Stimulated activated memory B cell treated with anti-CD40 and anti-IgM and Interleukin-4, amounts not matched to agents 10 μg/mL and 1 μg/mL and 100 μg/mL, for 72 hours (primary cell): ENCODE measurements at regions not wholly inside any gene's neighbourhood (a gene's known extent, or its start where the extent isn't known, plus 50 kb on each side); places are given as distances from the start of the nearest gene placed in this dataset.
A peak's percentile ranks its signal among the peaks of the same experiment; 100 is the strongest.

Experiments
- ATAC-seq: fragments of 150-1000 bp; cut with Tn5 transposase; 2 replicates; pipeline ENCODE4 v1.10.0; 2021
- H3K27ac Mint-ChIP-seq: one replicate; pipeline ENCODE4 v1.8.0; 2022; ENCODE audit warnings: mild to moderate bottlenecking, mixed read lengths
- H3K27me3 Mint-ChIP-seq: one replicate; pipeline ENCODE4 v1.8.0; 2022; ENCODE audit warnings: mixed read lengths
- H3K36me3 Mint-ChIP-seq: one replicate; pipeline ENCODE4 v1.8.0; 2022; ENCODE audit warnings: mixed read lengths
- H3K4me1 Mint-ChIP-seq: one replicate; pipeline ENCODE4 v1.8.0; 2022; ENCODE audit warnings: mixed read lengths
- H3K4me3 Mint-ChIP-seq: one replicate; pipeline ENCODE4 v1.8.0; 2022; ENCODE audit warnings: mild to moderate bottlenecking, moderate library complexity, mixed read lengths
- H3K9me3 Mint-ChIP-seq: one replicate; pipeline ENCODE4 v1.8.0; 2022; ENCODE audit warnings: mixed read lengths

GRCh38 chr12:103073630-103074029, 116.2 kb downstream of the ASCL1 start:
- no peaks in the 10 kb centered on the region for H3K36me3 Mint-ChIP-seq
- no peaks in the 10 kb centered on the region for H3K4me1 Mint-ChIP-seq
- no peak for ATAC-seq
- no peaks in the 10 kb centered on the region for H3K27me3 Mint-ChIP-seq
- no peak overlapping the region for H3K4me3 Mint-ChIP-seq
- H3K27ac Mint-ChIP-seq, result no peak overlapping the region
- H3K9me3 Mint-ChIP-seq, result peaks cover 12% of the 10 kb centered on the region

- no peak for ATAC-seq
- no peak overlapping the region for H3K4me3 Mint-ChIP-seq
- H3K9me3 Mint-ChIP-seq, result peaks cover 8% of the 10 kb centered on the region
- no peaks in the 10 kb centered on the region for H3K4me1 Mint-ChIP-seq
- no peak overlapping the region for H3K27ac Mint-ChIP-seq
- no peaks in the 10 kb centered on the region for H3K36me3 Mint-ChIP-seq
- H3K27me3 Mint-ChIP-seq, result no peaks in the 10 kb centered on the region
Observed at GRCh38 chr12:103075848-103076247, 118.4 kb downstream of the ASCL1 start.

- Mint-ChIP-seq H3K4me1 (no peaks in the 10 kb centered on the region), H3K27ac (no peak overlapping the region)
Observed at GRCh38 chr12:103077108-103077773, 119.8 kb downstream of the ASCL1 start.

GRCh38 chr12:103085541-103085940, 128.1 kb downstream of the ASCL1 start:
- no peaks in the 10 kb centered on the region for H3K27me3 Mint-ChIP-seq
- H3K9me3 Mint-ChIP-seq, result peaks cover 6% of the 10 kb centered on the region
- no peaks in the 10 kb centered on the region for H3K4me1 Mint-ChIP-seq
- H3K4me3 Mint-ChIP-seq, result no peak overlapping the region
- ATAC-seq, result no peak
- no peaks in the 10 kb centered on the region for H3K36me3 Mint-ChIP-seq
- no peak overlapping the region for H3K27ac Mint-ChIP-seq

More at GRCh38 chr12:103077108-103077773, 119.8 kb downstream of the ASCL1 start:
- H3K4me3 Mint-ChIP-seq, result no peak overlapping the region
- no peak for ATAC-seq
- no peaks in the 10 kb centered on the region for H3K36me3 Mint-ChIP-seq
- H3K27me3 Mint-ChIP-seq, result no peaks in the 10 kb centered on the region
- H3K9me3 Mint-ChIP-seq, result peaks cover 6% of the 10 kb centered on the region

- H3K36me3 Mint-ChIP-seq, result no peaks in the 10 kb centered on the region
- H3K27me3 Mint-ChIP-seq, result no peaks in the 10 kb centered on the region
- H3K4me3 Mint-ChIP-seq, result no peak overlapping the region
- no peak for ATAC-seq
- H3K27ac Mint-ChIP-seq, result no peak overlapping the region
- no peaks in the 10 kb centered on the region for H3K4me1 Mint-ChIP-seq
- peaks cover 3% of the 10 kb centered on the region for H3K9me3 Mint-ChIP-seq
Observed at GRCh38 chr12:103086471-103086870, 129.0 kb downstream of the ASCL1 start.

GRCh38 chr12:103093499-103094106, 136.1 kb downstream of the ASCL1 start:
- no peaks in the 10 kb centered on the region for H3K9me3 Mint-ChIP-seq
- no peaks in the 10 kb centered on the region for H3K36me3 Mint-ChIP-seq
- peaks cover 26% of the 10 kb centered on the region for H3K27me3 Mint-ChIP-seq
- H3K4me3 Mint-ChIP-seq, result no peak overlapping the region
- no peak overlapping the region for H3K27ac Mint-ChIP-seq
- H3K4me1 Mint-ChIP-seq, result no peaks in the 10 kb centered on the region
- ATAC-seq, result no peak

- H3K36me3 Mint-ChIP-seq, result no peaks in the 10 kb centered on the region
- ATAC-seq, result no peak
- peaks cover 6% of the 10 kb centered on the region for H3K4me1 Mint-ChIP-seq
- peaks cover 26% of the 10 kb centered on the region for H3K27me3 Mint-ChIP-seq
- H3K27ac Mint-ChIP-seq, result no peak overlapping the region
- H3K4me3 Mint-ChIP-seq, result no peak overlapping the region
- no peaks in the 10 kb centered on the region for H3K9me3 Mint-ChIP-seq
Observed at GRCh38 chr12:103097496-103097895, 140.0 kb downstream of the ASCL1 start.

GRCh38 chr12:103100257-103100831, 142.9 kb downstream of the ASCL1 start:
- Mint-ChIP-seq H3K27ac (no peak overlapping the region), H3K27me3 (peaks cover 6% of the 10 kb centered on the region), H3K36me3 (no peaks in the 10 kb centered on the region), H3K9me3 (no peaks in the 10 kb centered on the region), H3K4me3 (no peak overlapping the region), H3K4me1 (peaks cover 8% of the 10 kb centered on the region)
- no peak for ATAC-seq

GRCh38 chr12:103102225-103102744, 144.8 kb downstream of the ASCL1 start:
- no peaks in the 10 kb centered on the region for H3K9me3 Mint-ChIP-seq
- H3K27me3 Mint-ChIP-seq, result no peaks in the 10 kb centered on the region
- ATAC-seq, result peak; percentile 76
- no peaks in the 10 kb centered on the region for H3K36me3 Mint-ChIP-seq
- no peak overlapping the region for H3K4me3 Mint-ChIP-seq
- no peak overlapping the region for H3K27ac Mint-ChIP-seq
- H3K4me1 Mint-ChIP-seq, result peaks cover 8% of the 10 kb centered on the region

- H3K4me3 Mint-ChIP-seq, result no peak overlapping the region
- no peaks in the 10 kb centered on the region for H3K27me3 Mint-ChIP-seq
Observed at GRCh38 chr12:103105971-103106597, 148.6 kb downstream of the ASCL1 start.

GRCh38 chr12:103109861-103110260, 152.4 kb downstream of the ASCL1 start:
- Mint-ChIP-seq H3K36me3 (no peaks in the 10 kb centered on the region), H3K4me3 (no peak overlapping the region)

More at GRCh38 chr12:103105971-103106597, 148.6 kb downstream of the ASCL1 start:
- Mint-ChIP-seq H3K36me3 (no peaks in the 10 kb centered on the region), H3K9me3 (no peaks in the 10 kb centered on the region), H3K4me1 (peaks cover 8% of the 10 kb centered on the region), H3K27ac (no peak overlapping the region)
- no peak for ATAC-seq

GRCh38 chr12:103114296-103115055, 157.0 kb downstream of the ASCL1 start:
- no peak overlapping the region for H3K4me3 Mint-ChIP-seq
- no peaks in the 10 kb centered on the region for H3K36me3 Mint-ChIP-seq
- H3K27ac Mint-ChIP-seq, result no peak overlapping the region
- ATAC-seq, result peak; percentile 98
- no peaks in the 10 kb centered on the region for H3K9me3 Mint-ChIP-seq
- peaks cover 18% of the 10 kb centered on the region for H3K4me1 Mint-ChIP-seq
- no peaks in the 10 kb centered on the region for H3K27me3 Mint-ChIP-seq

More at GRCh38 chr12:103109861-103110260, 152.4 kb downstream of the ASCL1 start:
- no peaks in the 10 kb centered on the region for H3K9me3 Mint-ChIP-seq
- H3K27ac Mint-ChIP-seq, result peak overlapping the region; percentile 35
- H3K4me1 Mint-ChIP-seq, result peaks cover 10% of the 10 kb centered on the region
- ATAC-seq, result no peak
- no peaks in the 10 kb centered on the region for H3K27me3 Mint-ChIP-seq

GRCh38 chr12:103128862-103129501, 171.5 kb downstream of the ASCL1 start:
- no peaks in the 10 kb centered on the region for H3K27me3 Mint-ChIP-seq
- H3K9me3 Mint-ChIP-seq, result peaks cover 13% of the 10 kb centered on the region
- H3K27ac Mint-ChIP-seq, result no peak overlapping the region
- H3K36me3 Mint-ChIP-seq, result peaks cover 7% of the 10 kb centered on the region
- no peaks in the 10 kb centered on the region for H3K4me1 Mint-ChIP-seq
- ATAC-seq, result no peak
- H3K4me3 Mint-ChIP-seq, result no peak overlapping the region

GRCh38 chr12:103130564-103130963, 173.1 kb downstream of the ASCL1 start:
- H3K27ac Mint-ChIP-seq, result no peak overlapping the region
- peaks cover 23% of the 10 kb centered on the region for H3K9me3 Mint-ChIP-seq
- no peak overlapping the region for H3K4me3 Mint-ChIP-seq
- H3K27me3 Mint-ChIP-seq, result no peaks in the 10 kb centered on the region
- no peaks in the 10 kb centered on the region for H3K4me1 Mint-ChIP-seq
- H3K36me3 Mint-ChIP-seq, result peaks cover 7% of the 10 kb centered on the region
- ATAC-seq, result no peak
